MM.1S (cell line): ENCODE measurements at regions not wholly inside any gene's neighbourhood (a gene's known extent, or its start where the extent isn't known, plus 50 kb on each side); places are given as distances from the start of the nearest gene placed in this dataset.

Experiments
- DNase-seq: peaks from one replicate; pipeline ENCODE4 v3.0.0-alpha.2; 2015
- H2AFZ ChIP-seq: fragments of 300-600 bp; sonication (generic); 2 replicates; pipeline ENCODE4 v1.6.0; 2016; ENCODE audit warnings: antibody characterized with exemption, low read length
- H3F3A ChIP-seq: fragments of 300-600 bp; sonication (generic); 2 replicates; pipeline ENCODE4 v1.6.1; 2016; ENCODE audit warnings: mild to moderate bottlenecking, antibody characterized with exemption, low read length, moderate library complexity, mixed read lengths; ENCODE audit not compliant: insufficient read depth
- H3K27ac ChIP-seq: fragments of 300-600 bp; sonication (generic); 2 replicates; pipeline ENCODE4 v1.5.1; 2016; ENCODE audit warnings: mild to moderate bottlenecking, low read length
- H3K27me3 ChIP-seq: fragments of 300-600 bp; sonication (generic); replicated peaks from 2 replicates; pipeline ENCODE4 v1.6.0; 2016; ENCODE audit warnings: low read length; ENCODE audit not compliant: insufficient read depth
- H3K36me3 ChIP-seq: fragments of 300-600 bp; sonication (generic); replicated peaks from 2 replicates; pipeline ENCODE4 v1.6.1; 2016; ENCODE audit warnings: mild to moderate bottlenecking, low read length, mixed read lengths; ENCODE audit not compliant: insufficient read depth
- H3K4me1 ChIP-seq: fragments of 300-600 bp; sonication (generic); 2 replicates; pipeline ENCODE4 v1.6.1; 2016; ENCODE audit warnings: low read length, mixed read lengths
- H3K4me2 ChIP-seq: fragments of 300-600 bp; sonication (generic); 2 replicates; pipeline ENCODE4 v1.6.0; 2016; ENCODE audit warnings: low read depth, low read length
- H3K4me3 ChIP-seq: fragments of 300-600 bp; sonication (generic); 2 replicates; pipeline ENCODE4 v1.5.1; 2016; ENCODE audit warnings: low read length, mixed read lengths
- H3K79me2 ChIP-seq: fragments of 300-600 bp; sonication (generic); 2 replicates; pipeline ENCODE4 v1.6.1; 2016; ENCODE audit warnings: mixed run types, low read length, mixed read lengths
- H3K9ac ChIP-seq: fragments of 300-600 bp; sonication (generic); 2 replicates; pipeline ENCODE4 v1.6.1; 2016; ENCODE audit warnings: low read length, mixed read lengths
- H3K9me2 ChIP-seq: fragments of 300-600 bp; sonication (generic); replicated peaks from 2 replicates; pipeline ENCODE4 v1.6.1; 2016; ENCODE audit warnings: mild to moderate bottlenecking, low read length, mixed read lengths; ENCODE audit not compliant: insufficient read depth
- H3K9me3 ChIP-seq: fragments of 300-600 bp; sonication (generic); replicated peaks from 2 replicates; pipeline ENCODE4 v1.6.1; 2016; ENCODE audit warnings: mild to moderate bottlenecking, low read length, mixed read lengths; ENCODE audit not compliant: insufficient read depth
- H4K20me1 ChIP-seq: fragments of 300-600 bp; sonication (generic); 2 replicates; pipeline ENCODE4 v1.6.1; 2016; ENCODE audit warnings: mild to moderate bottlenecking, low read length, moderate library complexity, mixed read lengths; ENCODE audit not compliant: insufficient read depth
- EZH2 ChIP-seq: fragments of 300-600 bp; sonication (generic); optimal IDR thresholded peaks from 2 replicates; pipeline ENCODE3; 2017; ENCODE audit warnings: low read depth, mild to moderate bottlenecking, antibody characterized with exemption, low read length, mixed read lengths
- EZH2phosphoT487 ChIP-seq: fragments of 300-600 bp; sonication (generic); IDR thresholded peaks from 2 replicates; pipeline ENCODE4 v1.6.1; 2018; ENCODE audit warnings: antibody characterized with exemption, low read length
- TF ChIP-seq, protein P1 (sequence below): fragments of 300-600 bp; sonication (generic); IDR thresholded peaks from 2 replicates; pipeline ENCODE4 v1.5.1; 2016; ENCODE audit warnings: antibody characterized with exemption, low read length, mixed read lengths

DNA sequence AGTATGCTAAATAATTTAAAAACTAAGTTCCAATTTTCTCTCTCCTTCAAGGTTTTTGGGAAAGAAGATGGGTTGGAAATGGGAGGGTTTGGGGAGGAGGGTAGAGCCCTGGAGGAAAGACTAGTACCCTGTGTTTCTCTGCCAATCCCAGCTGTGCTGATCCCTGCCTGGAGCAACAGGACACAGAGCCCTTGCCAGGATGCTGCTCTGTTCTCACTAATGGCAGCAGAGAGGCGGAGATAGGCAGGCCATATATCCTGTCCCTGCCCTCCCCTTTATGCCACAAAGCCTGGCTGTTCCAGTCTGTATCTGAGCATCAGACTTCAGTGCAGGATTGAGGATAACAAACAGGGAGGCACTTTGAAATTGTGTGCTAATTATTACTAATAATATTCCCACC lies 99.0 kb downstream of the C12orf75 start:
- Histone ChIP-seq H3K27me3 (no peaks in the 10 kb centered on the region), H2AFZ (no peak overlapping the region), H3K9me2 (no peaks in the 10 kb centered on the region), H3K4me1 (no peaks in the 10 kb centered on the region), H3K27ac (no peak overlapping the region), H3K36me3 (no peaks in the 10 kb centered on the region), H3F3A (no peaks in the 10 kb centered on the region), H3K9me3 (no peaks in the 10 kb centered on the region), H3K4me3 (no peak overlapping the region), H3K9ac (no peak overlapping the region), H3K4me2 (no peak overlapping the region), H3K79me2 (no peaks in the 10 kb centered on the region), H4K20me1 (no peaks in the 10 kb centered on the region)
- DNase-seq, result no peak
- TF ChIP-seq, protein P1, sequence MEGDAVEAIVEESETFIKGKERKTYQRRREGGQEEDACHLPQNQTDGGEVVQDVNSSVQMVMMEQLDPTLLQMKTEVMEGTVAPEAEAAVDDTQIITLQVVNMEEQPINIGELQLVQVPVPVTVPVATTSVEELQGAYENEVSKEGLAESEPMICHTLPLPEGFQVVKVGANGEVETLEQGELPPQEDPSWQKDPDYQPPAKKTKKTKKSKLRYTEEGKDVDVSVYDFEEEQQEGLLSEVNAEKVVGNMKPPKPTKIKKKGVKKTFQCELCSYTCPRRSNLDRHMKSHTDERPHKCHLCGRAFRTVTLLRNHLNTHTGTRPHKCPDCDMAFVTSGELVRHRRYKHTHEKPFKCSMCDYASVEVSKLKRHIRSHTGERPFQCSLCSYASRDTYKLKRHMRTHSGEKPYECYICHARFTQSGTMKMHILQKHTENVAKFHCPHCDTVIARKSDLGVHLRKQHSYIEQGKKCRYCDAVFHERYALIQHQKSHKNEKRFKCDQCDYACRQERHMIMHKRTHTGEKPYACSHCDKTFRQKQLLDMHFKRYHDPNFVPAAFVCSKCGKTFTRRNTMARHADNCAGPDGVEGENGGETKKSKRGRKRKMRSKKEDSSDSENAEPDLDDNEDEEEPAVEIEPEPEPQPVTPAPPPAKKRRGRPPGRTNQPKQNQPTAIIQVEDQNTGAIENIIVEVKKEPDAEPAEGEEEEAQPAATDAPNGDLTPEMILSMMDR, result no peak
- TF ChIP-seq EZH2 (no peak), EZH2phosphoT487 (no peak)

DNA sequence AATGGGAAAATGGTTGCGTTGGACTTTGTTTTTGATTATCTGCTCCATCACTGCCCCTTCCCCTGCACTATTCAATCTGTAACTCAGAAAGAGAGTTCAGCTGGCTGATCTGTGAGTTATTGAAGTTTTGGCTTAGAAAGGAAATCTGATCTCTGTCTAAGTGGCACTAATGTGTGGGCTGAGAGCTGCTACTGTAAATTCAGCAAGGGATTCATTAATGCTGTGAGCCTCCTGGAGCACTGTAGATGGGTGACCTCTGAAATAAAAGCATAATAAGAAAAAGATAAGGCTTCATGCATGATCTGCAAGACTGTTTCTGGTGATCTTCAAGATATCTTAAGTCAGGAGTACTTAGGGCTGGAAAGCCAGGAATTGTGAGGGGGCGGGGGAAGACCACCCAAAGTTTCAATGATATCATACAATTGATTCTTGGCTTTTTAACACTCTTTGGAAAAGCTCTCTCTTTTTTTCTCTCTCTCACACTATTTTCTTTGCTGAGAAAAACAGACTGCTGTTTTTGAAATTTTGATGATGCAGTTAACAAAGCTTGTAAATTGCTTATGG lies 101.1 kb downstream of the C12orf75 start:
- no peaks in the 10 kb centered on the region for H3K4me1 ChIP-seq
- no peak overlapping the region for H3K9ac ChIP-seq
- no peak overlapping the region for H3K4me2 ChIP-seq
- H3K27ac ChIP-seq, result no peak overlapping the region
- no peaks in the 10 kb centered on the region for H3K9me2 ChIP-seq
- H3K9me3 ChIP-seq, result no peaks in the 10 kb centered on the region
- H3K4me3 ChIP-seq, result no peak overlapping the region
- H3K36me3 ChIP-seq, result no peaks in the 10 kb centered on the region
- no peaks in the 10 kb centered on the region for H3K79me2 ChIP-seq
- TF ChIP-seq, protein P1, result no peak
- TF ChIP-seq EZH2 (no peak), EZH2phosphoT487 (no peak)
- no peaks in the 10 kb centered on the region for H3F3A ChIP-seq
- no peaks in the 10 kb centered on the region for H4K20me1 ChIP-seq
- no peaks in the 10 kb centered on the region for H3K27me3 ChIP-seq
- no peak overlapping the region for H2AFZ ChIP-seq
- DNase-seq, result no peak

DNA sequence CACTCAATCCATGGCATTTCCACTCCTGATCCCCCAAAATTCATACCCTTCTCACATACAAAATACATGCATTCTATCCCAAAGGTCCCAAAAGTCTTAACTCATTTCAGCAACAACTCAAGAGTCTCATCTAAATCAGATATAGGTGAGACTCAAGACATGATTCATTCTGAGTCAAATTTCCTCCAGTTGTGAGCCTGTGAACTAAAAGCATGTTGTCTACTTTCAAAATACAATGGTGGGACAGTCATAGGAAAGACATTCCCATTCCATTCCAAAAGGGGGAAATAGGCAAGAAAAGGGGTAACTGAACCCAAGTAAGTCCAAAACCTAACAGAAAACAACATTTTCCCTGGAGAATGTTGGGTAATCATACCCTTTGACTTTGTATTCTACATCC lies 103.3 kb downstream of the C12orf75 start:
- no peak for TF ChIP-seq EZH2phosphoT487
- TF ChIP-seq EZH2, result no peak
- TF ChIP-seq, protein P1, result no peak
- H3K27ac ChIP-seq, result no peak overlapping the region

More for the DNA sequence above, 103.3 kb downstream of the C12orf75 start:
- Histone ChIP-seq H3K9me3 (no peaks in the 10 kb centered on the region), H3K4me3 (no peak overlapping the region), H3K4me2 (no peak overlapping the region), H3K36me3 (no peaks in the 10 kb centered on the region), H3K79me2 (no peaks in the 10 kb centered on the region), H3K9me2 (no peaks in the 10 kb centered on the region), H3K27me3 (no peaks in the 10 kb centered on the region), H3K9ac (no peak overlapping the region), H3K4me1 (no peaks in the 10 kb centered on the region), H2AFZ (no peak overlapping the region), H4K20me1 (no peaks in the 10 kb centered on the region), H3F3A (no peaks in the 10 kb centered on the region)
- DNase-seq, result no peak
